Left ventricle myocardium inferior (tissue), 1 donor: ENCODE measurements at regions not wholly inside any gene's neighbourhood (a gene's known extent, or its start where the extent isn't known, plus 50 kb on each side); places are given as distances from the start of the nearest gene placed in this dataset.

ENCODE experiments used
- DNase-seq: peaks from one replicate; pipeline ENCODE4 v3.0.0-alpha.2; 2020
- H3K27ac ChIP-seq: fragments of 200-600 bp; replicated peaks from 2 replicates; pipeline ENCODE4 v1.8.0; 2021
- H3K27me3 ChIP-seq: fragments of 200-600 bp; 2 replicates; pipeline ENCODE4 v1.8.0; 2021; ENCODE audit warnings: low read depth
- H3K36me3 ChIP-seq: fragments of 200-600 bp; 2 replicates; pipeline ENCODE4 v1.8.0; 2021
- H3K4me1 ChIP-seq: fragments of 200-600 bp; 2 replicates; pipeline ENCODE4 v1.8.0; 2021
- H3K4me3 ChIP-seq: fragments of 200-600 bp; 2 replicates; pipeline ENCODE4 v1.8.0; 2021; ENCODE audit warnings: mild to moderate bottlenecking, moderate library complexity
- H3K9me3 ChIP-seq: fragments of 200-600 bp; replicated peaks from 2 replicates; pipeline ENCODE4 v1.8.0; 2021
- CTCF ChIP-seq: fragments of 200-600 bp; IDR thresholded peaks from 2 replicates; pipeline ENCODE4 v1.8.0; 2021; ENCODE audit warnings: antibody characterized with exemption, mild to moderate bottlenecking, borderline replicate concordance
- intact Hi-C: fragments of 100-400 bp; cut with micrococcal nuclease; formaldehyde crosslinking; loops from one replicate; pipeline ENCODE4 v1.11.0; 2022
- donor health status: DM: no; HTN: yes; CAD: no; lungs with severe emphysema.

- H3K36me3 ChIP-seq = no peaks in the 10 kb centered on the region
- H3K27ac ChIP-seq = no peak overlapping the region
- H3K9me3 ChIP-seq = peaks cover 10% of the 10 kb centered on the region
- DNase-seq = no peak
- TF ChIP-seq CTCF = no peak
- no peak overlapping the region for H3K4me3 ChIP-seq
- H3K4me1 ChIP-seq = no peaks in the 10 kb centered on the region
- intact Hi-C loops = no loop called here
- no peaks in the 10 kb centered on the region for H3K27me3 ChIP-seq
Observed at GRCh38 chr11:88434333-88434976, 96.9 kb upstream of the CTSC start.

- TF ChIP-seq CTCF = no peak
- DNase-seq = no peak
- Histone ChIP-seq H3K36me3 (no peaks in the 10 kb centered on the region), H3K4me1 (no peaks in the 10 kb centered on the region), H3K27ac (no peak overlapping the region), H3K4me3 (no peak overlapping the region), H3K9me3 (peaks cover 10% of the 10 kb centered on the region), H3K27me3 (no peaks in the 10 kb centered on the region)
- intact Hi-C loops = no loop called here
Observed at GRCh38 chr11:88433536-88434230, 96.1 kb upstream of the CTSC start.

- H3K4me3 ChIP-seq = no peak overlapping the region
- TF ChIP-seq CTCF = no peak
- intact Hi-C loops = no loop called here
- no peak for DNase-seq
- H3K36me3 ChIP-seq = no peaks in the 10 kb centered on the region
- H3K27me3 ChIP-seq = no peaks in the 10 kb centered on the region
- H3K27ac ChIP-seq = no peak overlapping the region
- no peaks in the 10 kb centered on the region for H3K4me1 ChIP-seq
- peaks cover 2% of the 10 kb centered on the region for H3K9me3 ChIP-seq
Observed at GRCh38 chr11:88431675-88432341, 94.3 kb upstream of the CTSC start.

- DNase-seq = no peak
- no peak for TF ChIP-seq CTCF
- Histone ChIP-seq H3K4me1 (no peaks in the 10 kb centered on the region), H3K36me3 (no peaks in the 10 kb centered on the region), H3K4me3 (no peak overlapping the region), H3K27ac (no peak overlapping the region), H3K27me3 (no peaks in the 10 kb centered on the region), H3K9me3 (no peaks in the 10 kb centered on the region)
- intact Hi-C loops = no loop called here
Observed at GRCh38 chr11:88428959-88429358, 91.4 kb upstream of the CTSC start.

GRCh38 chr11:88427719-88428118, 90.2 kb upstream of the CTSC start:
- intact Hi-C loops = no loop called here
- Histone ChIP-seq H3K9me3 (no peaks in the 10 kb centered on the region), H3K4me3 (no peak overlapping the region), H3K27ac (no peak overlapping the region), H3K4me1 (no peaks in the 10 kb centered on the region), H3K27me3 (no peaks in the 10 kb centered on the region), H3K36me3 (no peaks in the 10 kb centered on the region)
- no peak for DNase-seq
- no peak for TF ChIP-seq CTCF
